Activated naive CD4-positive, alpha-beta T cell (primary cell): ENCODE measurements at regions not wholly inside any gene's neighbourhood (a gene's known extent, or its start where the extent isn't known, plus 50 kb on each side); places are given as distances from the start of the nearest gene placed in this dataset.
"Not testable (repeated sequence)": the region's sequence is repeated elsewhere in the genome, so short reads cannot be mapped to it uniquely, and the experiment has no call there.

Experiments
- DNase-seq, 4 experiments: peaks; one replicate each; lab custom pipeline; 2025; lab: John Stamatoyannopoulos, UW

DNA sequence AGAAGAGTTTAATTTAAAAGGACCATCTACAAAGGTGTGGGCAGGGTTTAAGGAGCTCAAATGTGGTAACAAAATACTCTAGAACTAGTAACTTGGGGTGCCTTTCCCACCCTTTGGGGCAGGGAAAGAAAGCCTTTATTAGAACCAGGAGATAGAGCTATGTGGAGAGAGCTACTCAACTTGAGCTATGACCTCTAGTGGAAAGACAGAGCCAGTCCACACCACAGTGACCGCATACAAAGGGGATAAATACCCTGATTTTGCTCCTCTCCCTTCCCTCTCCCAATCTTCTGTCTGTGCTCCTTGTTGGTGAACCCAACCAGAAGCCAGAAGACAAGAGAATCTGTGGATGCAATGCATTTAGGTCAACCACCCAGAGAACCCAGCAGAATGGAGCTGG is 54.4 kb upstream of the JAK1 start:
- DNase-seq: no peak

DNA sequence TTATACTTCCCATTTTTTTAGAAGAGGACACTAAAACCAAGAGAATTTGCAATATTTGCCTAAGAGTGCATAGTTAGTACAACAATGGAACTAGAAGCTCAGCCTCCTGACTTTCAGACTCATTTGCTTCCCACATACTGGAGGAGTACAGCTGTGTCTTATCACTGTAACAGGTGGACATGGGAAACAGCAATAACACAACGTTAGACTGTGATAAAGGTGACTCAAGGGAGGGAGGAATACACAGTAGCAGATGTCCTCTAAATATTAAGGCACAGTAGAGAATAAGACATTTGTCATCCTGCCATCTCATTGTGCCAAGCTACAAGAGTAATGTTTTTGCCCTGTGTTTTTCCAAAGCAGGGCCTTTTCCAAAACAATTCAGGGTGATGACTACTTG is 55.4 kb upstream of the JAK1 start:
- no peak for DNase-seq

DNA sequence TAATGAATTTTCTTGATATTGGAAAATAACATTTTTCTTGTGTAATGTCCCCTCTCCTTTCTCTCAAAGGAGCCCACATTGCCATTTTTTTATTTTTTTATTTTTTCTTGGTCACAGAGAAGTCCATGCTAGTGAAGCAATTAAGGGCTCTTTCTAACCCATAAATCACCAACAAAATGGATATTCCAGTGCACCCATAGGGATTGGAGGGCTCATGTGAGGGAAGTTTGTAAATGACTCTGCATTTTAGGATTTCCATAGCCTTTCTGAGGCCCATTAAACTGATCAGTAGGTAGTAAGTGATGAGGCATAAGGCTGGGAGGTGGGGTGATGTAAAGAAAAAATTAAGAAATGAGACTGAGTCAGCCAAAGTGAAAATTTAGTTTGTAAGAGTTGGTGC is 55.9 kb upstream of the JAK1 start:
- DNase-seq: no peak

DNA sequence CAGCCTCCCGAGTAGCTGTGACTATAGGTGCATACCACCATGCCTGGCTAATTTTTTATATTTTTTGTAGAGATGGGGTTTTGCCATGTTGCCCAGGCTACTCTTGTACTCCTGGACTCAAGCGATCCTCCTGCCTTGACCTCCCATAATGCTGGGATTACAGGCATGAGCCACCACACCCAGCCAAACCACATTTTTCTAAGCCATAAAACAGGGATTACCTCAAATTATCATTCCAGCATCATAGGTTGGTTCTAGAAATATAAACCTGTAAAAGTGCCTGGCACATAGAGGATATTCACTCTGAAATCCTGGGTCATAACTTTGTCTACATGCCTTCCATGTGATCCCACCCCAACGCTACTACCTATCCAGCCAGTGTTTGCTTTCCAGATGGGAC is 59.4 kb upstream of the JAK1 start:
- no peak for DNase-seq

DNA sequence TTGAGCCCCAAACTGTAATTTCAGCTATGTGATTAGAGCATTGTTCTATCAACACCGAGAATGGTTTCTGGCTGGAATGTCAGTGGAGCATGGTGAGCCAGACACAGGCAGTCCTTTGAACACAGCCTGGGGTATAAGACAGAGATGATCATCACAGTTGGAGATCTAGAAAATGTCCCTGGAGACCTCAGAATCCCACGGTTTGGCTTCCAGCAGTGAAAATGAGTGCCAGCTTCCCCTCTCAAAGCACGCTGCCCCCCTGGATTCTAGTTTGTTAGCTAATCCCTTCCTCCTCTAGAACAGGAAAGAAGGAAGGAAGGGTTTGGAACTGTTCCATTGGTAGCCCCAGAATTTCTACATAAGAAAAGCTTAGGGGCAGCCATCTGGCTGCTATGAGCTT is 59.9 kb upstream of the JAK1 start:
- no peak for DNase-seq

DNA sequence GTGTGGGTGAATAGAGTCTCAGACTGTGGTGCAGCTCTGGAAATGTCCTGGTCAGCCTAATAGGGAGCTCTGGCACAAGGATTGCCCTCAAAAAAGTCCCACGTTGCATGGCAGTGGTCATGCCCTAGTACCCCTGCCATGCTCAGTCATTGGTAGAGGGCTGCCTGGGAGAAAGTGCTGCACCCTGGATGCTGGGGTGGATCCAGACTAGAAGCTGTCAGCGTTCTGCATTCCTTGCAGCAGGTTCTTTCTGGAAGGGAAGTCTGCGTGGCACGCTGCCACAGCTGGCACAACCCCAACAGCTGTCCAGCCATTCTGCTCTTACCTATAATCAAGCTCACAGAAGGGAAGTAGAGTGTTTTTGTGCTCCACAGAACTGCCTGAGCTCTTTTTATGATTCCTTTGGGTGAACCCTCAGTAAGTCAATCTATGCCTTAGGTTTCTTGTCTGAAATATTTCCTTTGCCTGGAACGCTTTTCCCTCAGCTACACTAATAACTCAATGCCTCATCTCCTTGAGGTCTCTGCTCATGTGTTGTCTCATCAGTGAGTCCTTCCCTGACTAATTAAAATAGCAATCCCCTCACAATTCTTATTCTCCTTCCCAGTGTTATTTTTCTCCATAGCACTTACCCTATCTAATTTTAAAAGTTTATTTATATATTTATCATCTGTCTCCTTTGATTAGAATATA is 61.5 kb upstream of the JAK1 start:
- no peak for DNase-seq

DNA sequence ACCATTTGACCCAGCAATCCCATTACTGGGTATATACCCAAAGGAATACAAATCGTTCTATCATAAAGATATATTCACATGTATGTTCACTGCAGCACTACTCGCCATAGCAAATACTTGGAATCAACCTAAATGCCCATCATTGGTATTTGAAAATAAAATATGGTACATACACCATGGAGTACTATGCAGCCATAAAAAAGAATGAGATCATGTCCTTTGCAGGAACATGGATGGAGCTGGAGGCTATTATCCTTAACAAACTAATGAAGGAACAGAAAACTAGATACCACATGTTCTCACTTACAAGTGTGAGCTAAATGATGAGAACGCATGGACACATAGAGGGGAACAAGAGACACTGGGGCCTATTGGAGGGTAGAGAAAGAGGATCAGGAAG is 63.1 kb upstream of the JAK1 start:
- not testable (repeated sequence) for DNase-seq

DNA sequence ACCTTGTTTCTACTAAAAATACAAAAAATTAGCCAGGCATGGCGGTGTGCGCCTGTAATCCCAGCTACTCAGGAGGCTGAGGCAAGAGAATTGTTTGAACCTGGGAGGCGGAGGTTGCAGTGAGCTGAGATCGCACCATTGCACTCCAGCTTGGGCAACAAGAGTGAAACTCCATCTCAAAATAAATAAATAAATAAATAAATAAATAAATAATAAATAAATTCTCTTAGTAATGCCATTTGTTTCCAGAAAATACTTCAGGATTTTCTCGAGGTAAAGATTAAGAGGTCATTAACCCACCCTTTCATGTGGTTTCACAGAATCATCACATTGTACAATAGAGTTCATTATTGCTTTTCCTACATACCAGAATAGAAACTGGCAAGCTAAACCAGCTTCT is 68.5 kb upstream of the JAK1 start:
- not testable (repeated sequence) for DNase-seq

DNA sequence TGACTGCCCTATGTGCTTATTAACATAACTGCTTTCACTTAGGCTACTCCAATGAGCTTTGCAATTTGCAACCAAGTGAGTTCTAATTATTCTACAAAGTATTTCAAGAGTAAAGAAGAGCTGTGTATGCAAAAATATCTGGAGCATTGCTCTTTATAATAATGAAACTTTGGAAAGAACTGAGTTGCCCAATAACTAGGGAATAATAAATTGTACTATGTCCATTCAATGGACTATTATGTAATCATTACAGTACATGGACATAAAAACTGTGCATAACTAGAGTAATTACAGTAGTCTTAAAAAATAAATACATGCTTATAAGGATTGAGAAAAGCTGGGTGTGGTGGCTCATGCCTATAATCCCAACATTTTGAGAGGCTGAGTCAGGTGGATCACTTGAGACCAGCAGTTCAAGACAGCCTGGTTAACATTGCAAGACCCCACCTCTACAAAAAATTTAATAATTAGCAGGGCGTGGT is 70.3 kb upstream of the JAK1 start:
- no peak for DNase-seq

DNA sequence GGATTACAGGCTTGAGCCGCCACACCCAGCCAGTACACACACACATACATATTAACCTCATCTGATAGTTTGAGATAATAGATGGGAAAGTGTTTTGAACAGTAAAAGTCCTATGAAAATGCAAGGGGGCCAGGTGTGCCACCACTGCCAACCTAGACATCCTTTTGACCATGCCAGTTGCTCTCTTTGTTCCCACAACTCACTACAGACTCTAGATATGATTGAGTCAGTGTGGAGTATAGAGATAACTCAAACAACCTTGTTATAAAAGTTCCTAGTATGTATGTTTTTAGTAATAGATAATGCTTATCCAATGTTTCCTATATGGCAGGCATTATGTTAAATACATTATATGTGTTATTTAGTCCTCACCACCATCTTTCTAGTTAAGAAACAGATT is 72.7 kb upstream of the JAK1 start:
- DNase-seq: no peak

DNA sequence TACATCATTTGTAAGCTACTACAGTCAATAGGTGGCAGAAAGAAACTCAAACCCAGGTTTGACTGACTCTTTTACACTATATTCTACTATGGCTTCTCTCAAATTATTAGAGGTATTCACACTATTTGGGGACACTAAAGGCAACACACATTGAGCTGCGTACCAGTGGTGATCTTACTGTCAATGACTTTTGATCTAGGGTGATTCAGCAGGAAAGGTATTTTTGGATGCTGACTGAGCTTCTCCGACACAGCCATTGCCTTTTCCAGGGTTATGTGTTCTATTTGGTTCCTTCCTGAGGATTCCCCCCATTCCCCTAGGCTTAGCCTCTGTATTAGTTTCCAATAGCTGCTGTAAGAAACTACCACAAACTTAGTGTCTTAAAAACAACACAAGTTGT is 73.2 kb upstream of the JAK1 start:
- DNase-seq: no peak

DNA sequence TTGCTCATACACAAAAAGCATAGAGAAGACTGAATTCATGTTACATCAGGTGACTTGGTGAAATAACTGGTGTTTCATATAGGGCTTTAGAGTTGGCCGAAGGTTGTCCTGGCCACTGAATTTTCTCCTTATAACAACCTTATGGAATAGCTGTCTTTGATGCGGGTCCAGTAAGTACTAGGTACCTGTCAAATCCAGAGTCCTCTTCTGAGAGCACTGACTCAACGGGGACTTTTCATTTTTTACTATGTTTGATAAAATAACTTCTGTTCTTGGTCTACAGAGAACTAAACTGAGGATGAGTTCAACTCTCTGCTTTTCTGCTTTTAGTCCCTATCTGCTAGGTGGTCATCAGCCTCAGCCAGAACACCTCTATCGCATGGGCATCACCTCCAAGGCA is 76.1 kb upstream of the JAK1 start:
- no peak for DNase-seq

DNA sequence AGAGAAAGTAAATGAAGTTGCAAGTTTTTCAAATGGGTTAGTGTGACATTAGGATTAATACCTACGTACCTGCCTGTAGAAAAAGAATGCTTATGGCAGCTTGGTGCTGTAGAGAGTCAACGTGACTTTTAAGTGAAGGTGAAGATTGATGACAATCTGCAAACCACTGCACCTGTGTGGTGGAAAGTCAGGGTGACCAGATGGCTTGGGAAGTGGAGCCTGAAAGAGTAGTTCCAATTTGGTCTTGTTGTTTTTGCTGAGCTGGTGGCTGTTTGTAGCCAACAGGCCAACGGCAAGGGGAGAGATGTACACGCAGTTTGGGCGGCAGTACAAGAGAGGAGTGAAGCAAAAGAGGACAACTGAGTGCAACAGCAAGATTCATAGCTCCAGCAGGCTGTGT is 78.1 kb upstream of the JAK1 start:
- no peak for DNase-seq

DNA sequence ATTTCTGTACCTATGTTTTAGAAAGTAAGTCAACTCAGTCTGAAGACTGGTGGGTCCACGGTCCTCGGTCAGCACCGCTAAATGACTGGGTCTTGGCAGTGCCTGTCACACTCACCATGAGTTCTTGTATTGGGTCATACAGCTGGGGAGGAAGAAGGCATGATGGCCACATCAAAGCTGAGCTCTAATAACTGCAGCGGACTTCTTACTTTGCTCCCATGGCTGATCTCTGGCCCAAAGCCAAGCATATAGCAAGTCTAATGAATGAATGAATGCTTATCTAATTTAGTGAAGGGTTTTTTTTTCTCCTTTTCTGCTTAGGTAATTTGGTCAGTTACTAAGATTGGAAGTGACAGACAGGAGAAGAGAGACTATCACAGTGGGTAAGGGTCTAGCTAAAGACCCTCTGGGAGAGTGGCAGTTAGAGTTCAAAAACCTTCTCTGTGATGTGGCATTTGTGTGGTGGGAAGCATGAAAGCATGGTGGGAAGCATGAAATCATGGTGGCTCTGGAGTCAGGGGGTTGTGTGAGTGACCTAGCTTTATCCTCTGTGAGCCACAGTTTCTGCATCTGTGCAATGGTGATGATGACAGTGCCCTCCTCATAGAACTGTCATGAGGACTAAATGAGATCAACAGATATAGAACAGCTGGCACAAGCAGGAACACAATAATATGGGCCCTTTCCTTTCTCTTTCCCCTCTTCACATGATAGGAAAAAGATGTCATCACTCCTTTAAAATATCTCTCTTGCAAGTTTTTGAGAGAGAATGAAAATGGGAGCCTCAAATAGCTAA is 78.9 kb upstream of the JAK1 start:
- no peak for DNase-seq

DNA sequence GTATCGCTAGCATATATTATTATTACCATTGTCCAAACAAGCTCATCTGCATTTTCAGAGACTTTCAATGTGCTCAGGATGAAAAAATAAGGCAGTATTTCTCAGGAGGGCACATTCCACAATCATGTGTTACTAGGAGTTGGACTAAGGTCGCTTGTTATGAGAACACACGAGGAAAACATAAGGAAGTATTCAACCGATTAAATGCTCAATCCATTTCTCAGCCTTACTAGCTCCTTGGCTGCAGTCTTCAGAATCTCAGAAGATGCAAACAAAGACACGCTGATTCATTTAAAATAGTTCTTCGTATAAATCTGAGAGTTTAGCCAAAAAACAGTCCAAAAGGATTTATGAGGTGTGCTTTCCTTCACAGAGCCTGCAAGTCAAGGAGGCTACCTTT is 82.0 kb upstream of the JAK1 start:
- DNase-seq: no peak

DNA sequence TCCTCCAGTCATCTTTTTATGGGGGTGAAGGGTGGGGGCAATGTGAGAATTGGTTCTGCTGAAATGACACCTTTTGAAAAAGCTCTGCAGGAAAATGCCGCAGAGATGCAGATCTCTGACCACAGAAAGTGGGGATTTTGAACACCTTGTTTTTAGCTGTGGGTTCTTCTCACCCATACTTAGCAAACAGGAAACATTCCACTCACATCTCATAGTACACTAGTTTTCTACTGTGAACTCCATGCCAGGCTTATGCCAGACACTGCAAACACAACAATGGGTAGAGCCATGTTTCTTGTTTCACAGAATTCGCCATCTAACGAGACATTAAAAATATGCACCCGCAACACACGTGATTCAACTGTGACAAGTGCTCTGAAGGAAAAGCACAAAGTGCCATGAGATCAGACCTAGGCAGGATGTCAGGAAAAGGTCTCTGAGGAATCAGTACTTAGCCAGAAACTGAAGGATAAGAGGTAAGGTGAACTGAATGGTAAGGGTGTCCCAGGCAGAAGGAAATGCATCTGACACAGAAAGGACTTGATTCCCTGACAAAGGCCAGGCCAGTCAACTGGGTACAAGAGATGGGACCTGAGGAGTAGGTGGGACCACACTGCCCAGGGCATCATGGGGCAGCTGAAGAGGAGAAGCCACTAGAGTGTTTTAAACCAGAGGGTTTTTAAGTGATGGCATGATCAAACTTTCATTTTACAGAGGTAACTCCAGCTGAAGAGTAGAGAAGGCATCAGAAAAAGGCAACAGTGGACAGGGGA is 83.8 kb upstream of the JAK1 start:
- no peak for DNase-seq

DNA sequence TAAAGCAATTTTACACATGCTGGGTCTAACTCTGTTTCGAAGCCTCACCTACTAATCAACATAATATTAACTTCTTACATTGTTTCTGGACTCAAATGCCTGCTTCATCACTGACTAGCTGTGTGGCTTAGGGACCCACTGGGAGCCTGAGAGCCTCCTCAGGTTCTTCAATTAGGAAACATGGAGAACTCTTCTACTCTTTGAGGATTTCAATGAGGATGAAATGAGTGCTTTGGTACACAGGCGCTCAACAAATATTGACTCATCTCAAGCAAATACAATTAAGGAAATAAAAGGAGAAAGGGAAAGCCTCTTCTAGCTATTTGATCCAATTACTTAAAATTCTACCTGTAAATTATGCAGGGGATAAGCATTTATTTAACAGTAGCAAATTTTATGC is 84.4 kb upstream of the JAK1 start:
- no peak for DNase-seq

DNA sequence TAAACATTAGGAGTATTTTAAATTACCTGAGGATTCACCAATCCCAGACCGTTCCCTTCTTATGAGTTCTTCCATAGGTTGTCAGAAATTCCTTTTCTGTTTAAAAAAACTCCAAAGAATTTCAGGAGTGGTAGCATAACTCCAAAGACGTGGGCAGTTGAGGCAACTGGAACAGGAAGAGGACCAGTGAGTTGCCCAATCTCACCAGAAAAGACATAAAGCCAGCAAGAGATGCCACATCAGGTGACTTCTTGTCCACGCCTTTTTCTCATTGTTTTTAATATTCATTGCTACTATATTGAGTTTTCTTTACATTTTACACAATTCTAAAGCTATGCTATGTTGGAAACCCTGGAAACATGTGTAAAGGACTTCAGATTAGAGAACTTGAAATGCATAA is 88.1 kb upstream of the JAK1 start:
- DNase-seq: no peak

DNA sequence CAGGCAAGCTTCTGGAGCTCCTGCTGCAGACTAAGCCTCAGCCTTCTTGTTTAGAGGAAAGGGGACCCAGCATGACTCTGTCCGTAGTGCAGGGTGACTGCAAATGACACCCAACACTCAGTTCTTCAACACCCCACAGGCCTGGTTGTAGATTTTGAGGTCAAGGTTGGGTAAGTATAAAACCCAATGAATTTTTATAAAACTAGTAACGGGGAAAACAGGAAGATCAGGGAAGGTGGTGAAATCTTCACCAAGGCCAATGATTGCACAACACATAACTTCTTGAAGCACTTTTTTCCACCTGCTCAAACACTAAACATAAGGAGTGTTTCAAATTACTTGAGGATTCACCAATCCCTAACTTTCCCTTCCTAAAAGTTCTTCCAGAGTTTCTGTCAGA is 89.4 kb upstream of the JAK1 start:
- no peak for DNase-seq

DNA sequence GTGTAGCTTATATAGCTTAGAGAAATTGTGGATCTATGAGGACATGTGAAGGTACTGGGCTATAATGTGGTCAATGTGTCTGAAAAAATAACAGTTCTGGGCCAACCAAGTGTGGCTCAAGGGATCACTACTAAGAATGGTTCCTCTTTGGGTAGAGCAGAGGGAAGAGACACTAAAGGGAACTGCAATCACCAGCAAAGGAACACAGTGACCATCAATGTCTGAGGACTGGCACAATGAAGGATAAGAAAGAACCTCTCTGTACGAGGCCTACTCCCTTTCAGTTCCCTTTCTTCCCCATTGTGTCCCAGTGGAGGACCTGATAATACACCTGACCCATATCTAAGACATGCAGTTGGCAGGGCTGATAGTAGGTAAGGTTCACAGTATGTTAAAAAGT is 89.9 kb upstream of the JAK1 start:
- DNase-seq: no peak

DNA sequence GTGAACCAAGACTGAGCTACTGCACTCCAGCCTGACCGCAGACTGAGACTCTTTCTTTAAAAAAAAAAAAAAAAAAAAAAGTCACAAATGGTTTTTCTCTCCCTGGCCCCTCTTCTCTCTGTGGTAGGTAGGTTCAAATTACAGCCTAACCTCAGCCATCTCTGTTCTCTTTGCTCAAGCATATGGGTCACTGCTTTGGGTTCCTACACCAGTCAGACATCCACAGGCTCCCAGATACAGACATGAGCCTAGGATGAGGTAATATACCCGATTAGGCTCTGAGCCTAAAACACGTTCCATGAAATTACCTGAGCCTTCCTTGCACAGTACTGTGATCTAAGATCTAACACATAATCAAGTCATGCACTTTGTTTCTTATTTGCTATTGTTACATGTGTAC is 90.5 kb upstream of the JAK1 start:
- no peak for DNase-seq

DNA sequence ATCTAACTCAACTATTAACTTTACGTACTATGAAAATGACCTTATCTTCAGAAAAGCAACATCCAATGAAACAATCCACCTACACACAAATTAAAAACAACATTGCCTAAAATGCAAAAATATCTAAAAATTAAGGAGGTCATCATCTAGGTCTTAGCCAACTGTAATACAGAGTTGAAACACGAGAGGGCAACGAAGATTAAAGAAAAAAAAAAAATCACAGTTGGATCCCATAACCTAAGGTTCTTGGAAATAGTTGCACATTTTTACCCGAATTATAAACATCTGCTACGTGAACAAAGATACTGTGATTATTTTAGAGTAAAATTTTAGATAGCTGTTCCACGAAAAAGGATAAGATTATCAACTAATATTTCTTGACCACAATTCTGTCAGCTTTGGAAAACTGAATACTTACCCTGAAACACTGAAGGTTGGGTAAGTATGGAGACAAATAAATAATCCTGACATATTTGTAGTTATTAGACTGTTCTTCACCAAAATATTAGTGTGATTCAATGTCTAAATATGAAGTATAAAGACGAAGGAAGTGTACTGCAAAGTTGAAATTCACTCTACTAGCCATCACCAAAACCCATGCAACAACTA is 88.0 kb upstream of the AK4 start:
- no peak for DNase-seq

DNA sequence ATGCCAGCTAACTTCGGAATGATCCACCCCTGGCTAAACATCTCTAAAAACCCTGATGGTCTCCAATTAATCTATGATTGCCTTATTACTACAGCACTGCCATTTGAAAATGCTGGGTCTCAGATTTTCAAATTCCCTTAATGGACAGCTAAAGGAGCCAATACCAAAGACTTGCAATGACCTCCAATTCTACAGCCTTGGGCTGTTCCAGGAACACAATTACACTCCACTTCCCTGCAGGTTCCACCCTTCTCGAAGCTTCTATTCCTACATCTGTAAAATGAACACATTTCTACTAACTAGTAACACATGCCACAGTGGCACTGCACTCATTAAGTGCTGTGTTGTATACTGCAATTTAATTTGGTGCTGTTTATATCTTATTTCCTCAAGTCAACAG is 85.7 kb upstream of the AK4 start:
- no peak for DNase-seq
